NCI-H1417 treated with DMSO at 0.1 percent for 48 hours (cell line): ENCODE measurements at regions not wholly inside any gene's neighbourhood (a gene's known extent, or its start where the extent isn't known, plus 50 kb on each side); places are given as distances from the start of the nearest gene placed in this dataset.
"Not testable (repeated sequence)": the region's sequence is repeated elsewhere in the genome, so short reads cannot be mapped to it uniquely, and the experiment has no call there.

Experiments
- DNase-seq: peaks from one replicate; lab custom pipeline; 2025; lab: John Stamatoyannopoulos, UW

DNA sequence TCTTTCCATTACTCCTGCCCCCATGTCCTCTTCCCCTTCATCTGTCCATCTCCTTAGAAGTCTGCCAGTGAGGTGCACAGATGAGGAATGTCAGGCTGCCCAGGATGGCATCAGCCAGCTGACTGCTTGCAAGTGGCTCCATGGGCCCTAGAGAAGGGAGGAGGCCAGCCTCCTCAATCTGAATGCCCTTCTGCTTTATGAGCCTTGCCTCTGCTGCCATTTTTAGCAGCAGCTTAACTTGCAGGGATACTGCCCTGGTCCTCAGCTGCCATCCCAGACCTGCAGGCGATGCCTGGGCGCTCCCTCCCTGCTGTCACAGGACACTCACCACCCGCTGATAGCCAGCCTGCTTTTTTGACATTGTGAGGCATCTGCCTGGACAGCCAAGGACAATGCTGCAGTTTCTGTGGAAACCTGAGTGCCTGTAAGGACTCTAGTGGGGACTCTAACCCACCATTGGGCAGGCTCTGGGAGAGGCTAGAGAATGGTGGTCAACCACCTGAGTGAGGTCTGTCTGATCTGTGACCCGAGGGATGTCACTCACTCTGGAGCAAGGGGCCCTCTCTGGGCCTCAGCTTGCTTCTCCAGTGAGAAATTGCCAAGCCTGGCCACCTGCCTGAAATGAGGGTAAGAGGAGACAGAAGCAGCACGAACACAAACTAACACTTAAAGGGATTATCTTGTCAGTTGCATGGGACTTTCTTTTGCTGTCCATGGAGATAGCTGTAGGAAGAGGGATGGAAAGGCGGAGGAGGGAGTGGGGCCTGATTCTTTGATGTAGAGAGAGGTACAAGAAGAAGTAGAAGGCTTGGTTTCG lies 185.0 kb downstream of the MIS18A start:
- DNase-seq, result no peak

DNA sequence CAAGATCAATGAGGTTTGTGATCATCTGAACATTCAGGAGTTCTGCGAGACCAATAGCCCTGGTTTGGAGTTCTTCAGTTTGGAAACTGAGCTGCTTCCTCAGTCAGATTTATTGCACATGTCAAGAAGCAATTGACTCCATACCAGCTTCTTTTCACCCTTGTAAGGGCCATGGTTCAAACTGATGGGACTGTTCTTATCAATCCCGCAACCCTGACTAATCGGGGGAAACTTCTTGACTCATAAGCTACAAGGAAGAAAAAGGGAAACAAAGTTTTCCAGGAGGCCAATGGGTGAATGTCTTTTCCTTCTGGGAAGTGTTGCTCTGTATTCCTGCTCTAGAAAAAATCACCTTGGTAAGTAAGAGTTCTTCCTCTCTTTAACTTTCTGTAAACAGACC lies 187.9 kb downstream of the MIS18A start:
- no peak for DNase-seq

DNA sequence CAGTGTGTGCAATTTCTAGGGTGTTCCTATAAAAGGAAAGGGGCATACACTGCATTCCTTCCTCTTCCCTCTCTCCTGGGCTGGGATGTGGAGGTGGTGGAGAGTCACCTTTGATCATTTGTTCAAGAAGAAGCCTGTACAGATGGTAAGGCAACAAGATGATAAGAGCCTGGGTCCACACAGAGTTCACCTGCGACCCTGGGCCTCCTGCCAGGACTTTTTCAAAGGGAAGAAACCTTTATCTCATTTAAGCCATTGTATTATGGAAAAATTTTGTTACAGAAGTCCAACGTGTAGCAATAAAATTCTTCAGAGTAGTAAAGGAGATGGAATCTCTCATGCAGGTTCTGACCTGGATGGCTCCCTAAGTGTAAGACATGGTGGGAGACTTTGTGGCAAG lies 189.1 kb downstream of the MIS18A start:
- DNase-seq, result no peak

DNA sequence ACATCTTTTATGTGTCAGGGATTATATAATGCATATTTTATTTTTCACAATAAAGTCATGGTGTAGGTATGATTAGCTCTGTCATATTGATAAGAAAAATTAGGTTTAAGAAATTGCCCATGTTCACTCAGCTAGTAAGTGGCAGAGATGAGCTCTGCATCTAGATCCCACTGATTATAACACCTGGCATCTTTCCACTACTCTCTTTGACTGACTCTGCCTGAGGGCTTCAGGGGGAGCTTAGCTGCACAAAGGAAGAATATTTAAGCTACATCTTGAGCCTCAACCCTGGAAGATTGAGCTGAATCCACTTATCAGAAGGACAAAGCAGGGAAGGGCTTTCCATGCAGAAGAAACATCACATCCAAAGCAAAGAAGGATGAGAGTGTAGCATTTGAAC lies 190.4 kb downstream of the MIS18A start:
- no peak for DNase-seq

DNA sequence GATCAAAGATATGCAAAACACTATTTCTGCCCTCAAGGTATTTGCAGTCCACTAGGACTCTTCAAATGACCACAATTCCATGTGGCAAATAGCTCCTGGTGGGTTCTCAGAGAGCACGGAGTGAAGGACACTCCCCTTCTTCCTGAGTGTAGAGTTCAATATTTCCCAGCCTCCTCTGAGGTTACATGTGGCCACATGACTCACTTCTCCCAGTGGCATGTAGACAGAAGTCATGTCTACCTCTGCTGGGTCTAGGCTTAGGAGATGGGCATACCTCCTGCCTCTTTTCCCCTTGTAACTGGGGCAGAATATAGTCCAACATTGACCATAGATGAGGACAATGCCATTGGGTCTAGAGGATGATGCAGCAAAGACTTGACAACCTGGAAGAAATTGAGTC lies 191.4 kb downstream of the MIS18A start:
- no peak for DNase-seq

DNA sequence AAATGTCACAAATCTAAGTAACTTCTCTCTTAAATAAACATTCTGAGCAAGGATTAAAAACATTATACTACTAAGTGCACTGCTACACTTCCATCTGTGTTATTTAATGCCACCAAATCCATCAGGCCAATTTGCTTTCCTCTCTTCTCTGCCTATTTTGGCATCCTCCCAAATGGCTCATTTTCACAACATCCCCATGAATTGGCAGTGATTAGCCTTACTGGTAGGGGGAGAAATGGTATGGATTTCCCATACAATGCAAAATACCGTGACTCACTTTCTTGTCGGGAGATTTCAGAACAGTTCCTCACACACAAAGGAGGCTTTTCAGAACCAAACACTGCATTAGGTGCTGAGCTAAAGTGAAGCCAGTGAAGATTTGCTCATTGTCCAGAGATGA lies 195.7 kb downstream of the MIS18A start:
- DNase-seq, result no peak

DNA sequence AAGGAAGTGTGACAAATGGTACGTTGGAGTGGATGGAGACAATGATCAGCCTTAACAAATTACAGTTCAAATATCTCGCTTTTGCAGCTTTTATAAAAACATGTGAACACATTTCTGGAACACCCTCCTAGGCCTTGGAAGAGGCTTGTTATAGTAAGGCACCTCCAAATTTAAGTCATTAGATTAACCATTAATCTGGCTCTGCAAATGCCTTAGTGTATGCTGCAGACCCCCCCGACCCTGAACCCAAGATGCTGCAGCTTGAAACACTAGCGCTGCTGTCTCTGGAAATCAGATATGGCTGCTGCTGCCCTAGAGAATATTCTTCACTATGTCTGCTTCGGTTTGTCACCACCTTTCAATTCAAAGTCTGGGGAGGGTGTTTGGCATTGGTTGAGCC lies 196.4 kb downstream of the MIS18A start:
- DNase-seq, result no peak

DNA sequence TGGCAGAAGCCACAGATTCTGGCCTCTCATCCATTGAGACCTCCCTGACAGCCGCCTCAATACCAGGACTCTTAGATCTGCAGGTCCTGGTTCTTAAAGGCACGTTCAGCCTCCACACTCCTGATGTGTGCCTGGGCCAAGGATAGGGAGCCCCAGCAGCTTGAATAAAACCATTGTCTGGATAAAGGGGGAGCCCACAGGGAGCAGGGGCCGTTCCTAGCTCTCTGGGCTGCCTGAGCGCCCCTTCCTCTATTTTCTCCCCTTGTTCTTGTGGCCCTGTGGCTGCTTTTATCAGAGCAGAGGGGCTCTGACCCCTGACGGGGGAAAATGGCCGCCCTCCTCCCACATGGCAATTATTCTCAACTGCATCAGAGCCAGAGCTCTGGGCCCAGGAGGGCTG lies 200.8 kb downstream of the HUNK start:
- DNase-seq, result no peak

DNA sequence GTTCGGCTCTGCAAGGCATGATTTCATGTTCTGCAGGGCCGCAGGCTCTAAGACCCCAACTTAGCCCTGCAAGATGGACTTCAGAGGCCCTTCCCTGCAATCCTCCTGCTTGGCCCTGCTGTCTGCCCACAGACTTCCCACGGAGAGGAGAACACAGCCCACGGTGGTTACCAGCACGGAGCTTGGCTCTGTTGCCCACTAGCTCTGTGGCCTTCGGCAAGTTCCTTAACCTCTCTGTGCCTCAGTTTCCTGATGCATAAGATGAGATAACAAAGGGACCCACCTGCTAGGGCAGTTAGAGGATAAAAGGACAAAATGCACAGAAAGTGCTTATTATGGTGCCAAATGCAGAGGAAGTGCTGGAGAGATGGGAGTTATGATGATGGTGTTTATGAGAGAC lies 200.4 kb downstream of the HUNK start:
- no peak for DNase-seq

DNA sequence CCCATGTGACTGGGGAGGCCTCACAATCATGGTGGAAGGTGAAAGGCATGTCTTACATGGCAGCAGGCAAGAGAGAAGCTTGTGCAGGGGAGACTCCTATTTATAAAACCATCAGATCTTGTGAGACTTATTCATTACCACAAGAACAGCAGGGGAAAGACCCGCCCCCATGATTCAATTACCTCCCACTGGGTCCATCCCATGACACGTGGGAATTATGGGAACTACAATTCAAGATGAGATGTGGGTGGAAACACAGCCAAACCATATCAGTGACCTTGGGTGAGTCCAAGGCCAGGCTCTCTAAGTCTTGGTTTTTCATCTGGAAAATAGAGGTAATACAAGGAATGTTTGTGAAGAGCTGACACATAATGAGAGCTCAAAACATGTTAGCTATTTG lies 198.8 kb downstream of the HUNK start:
- not testable (repeated sequence) for DNase-seq

DNA sequence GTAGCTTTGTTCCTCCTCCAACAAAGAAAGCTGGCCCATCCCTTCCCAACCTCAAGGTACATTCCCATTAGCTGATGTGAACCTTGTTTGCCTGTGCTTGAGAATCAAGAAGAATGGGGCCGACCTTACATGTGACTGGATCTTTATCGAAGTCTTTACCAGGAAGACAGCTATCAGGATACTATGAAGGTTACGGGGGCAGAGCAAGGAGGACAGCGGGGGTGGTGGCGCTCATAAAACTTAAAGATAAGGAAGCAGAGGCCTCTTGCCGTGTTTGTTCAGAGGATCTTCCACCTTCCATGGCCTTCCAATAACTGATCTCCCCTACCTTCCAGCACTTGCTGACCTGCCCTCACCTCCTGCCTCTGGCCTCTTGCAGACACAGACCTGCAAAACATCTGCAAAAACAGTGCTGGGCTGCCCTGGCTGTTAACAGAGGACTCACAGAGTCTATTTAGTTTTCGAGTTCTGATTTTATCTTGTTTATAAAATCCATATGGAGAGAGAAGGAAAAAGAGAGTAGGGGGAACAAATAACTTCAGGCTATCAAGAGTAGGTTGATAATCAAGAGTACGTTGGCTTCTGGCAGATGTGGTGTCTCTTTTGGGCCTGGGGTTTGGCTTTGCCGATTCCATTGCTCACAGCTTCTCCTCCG lies 198.0 kb downstream of the HUNK start:
- DNase-seq, result no peak

DNA sequence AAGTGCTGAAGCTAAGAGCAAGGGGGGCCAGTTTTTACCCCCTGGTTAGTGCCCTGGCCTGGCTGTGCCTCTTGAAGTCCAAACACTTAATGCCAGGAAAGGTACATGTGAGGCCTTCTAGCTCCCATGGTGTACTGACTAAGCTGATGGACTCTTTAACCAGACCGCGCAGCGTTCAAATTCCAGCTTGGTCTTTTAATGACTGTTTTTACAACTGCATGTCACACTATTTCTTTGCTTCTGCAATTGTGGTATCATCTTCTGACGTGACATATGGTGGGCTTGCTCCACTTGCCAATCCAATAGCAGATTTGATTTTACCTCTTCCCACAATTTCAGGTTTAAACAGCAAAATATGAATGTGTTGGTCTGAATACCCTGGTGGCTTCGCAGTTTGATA lies 197.3 kb downstream of the HUNK start:
- DNase-seq, result no peak

DNA sequence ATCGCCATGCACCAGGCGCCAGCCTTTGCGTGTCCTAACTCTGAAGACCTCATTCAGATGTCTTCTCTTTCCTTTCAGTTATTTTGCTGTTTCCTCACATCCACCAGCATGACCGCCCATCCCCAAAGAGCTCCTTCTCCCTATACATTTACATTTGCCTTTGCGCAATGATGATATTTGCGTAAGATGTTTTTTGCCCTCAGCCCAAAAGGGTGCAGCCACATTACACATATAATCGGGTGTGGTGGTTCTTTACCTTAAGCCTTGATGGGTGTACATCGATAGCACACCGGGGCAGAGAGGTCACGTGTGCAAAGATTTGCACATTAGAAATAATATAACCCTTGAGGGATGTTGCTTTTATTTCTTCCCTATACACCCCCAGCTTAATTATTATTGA lies 192.8 kb downstream of the HUNK start:
- DNase-seq, result no peak

DNA sequence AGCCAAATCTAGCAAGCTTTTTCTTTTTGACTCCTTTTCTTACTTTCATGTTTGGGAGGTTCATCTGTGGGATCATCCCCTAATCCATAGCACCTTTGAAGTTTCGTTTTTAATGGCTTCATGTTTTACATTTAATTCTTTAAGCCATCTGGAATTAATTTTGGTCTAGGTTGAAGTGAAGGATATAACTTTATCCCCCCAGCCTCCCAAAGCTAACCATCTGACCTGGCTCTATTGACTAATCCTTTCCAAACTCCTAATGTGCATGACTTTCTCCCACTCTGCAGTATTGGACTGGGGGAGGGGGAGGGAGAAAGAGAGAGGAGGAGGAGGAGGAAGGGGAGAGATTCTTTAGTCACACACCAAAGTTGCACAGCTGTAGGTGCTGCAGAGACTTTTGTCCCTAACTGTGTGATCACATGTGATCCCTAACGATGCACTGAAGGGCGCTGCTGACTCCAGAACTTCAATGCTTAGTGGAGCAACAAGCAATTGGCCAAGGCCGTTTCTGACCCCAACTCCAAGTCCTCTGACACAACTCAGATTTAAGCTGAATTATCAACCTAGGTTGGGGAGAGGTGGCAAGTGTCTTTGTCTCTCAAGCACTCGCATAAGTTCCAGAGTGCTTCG lies 191.6 kb downstream of the HUNK start:
- DNase-seq, result no peak

DNA sequence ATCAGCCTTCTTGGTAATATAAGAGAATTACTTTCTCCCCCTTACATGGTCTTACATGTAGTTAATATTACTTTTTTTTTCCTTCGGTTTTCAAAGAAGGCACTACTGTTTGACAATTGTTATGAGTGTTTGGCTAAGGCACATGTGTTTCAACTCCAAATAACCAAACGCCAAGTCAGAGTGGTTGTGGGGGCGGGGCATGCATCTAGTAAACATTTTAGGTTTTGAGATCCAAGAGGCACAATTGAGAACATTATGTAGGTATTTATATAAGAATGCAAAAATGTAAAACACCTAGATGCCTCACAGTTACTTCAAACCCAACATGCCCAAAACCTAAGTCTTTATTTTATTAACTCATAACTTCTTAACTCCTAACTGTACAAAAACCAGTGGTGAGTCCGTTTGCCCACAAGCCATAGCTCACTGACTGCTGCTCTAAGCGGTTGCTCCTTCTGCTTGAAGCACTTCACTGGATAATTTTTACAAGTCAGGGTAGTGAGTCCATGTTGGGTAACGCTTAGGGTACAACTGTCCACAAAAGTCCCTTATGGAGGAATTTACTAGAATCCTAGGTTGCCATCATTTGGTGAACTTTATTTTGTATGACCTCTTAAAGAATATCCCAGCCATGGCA lies 189.9 kb downstream of the HUNK start:
- DNase-seq, result no peak

DNA sequence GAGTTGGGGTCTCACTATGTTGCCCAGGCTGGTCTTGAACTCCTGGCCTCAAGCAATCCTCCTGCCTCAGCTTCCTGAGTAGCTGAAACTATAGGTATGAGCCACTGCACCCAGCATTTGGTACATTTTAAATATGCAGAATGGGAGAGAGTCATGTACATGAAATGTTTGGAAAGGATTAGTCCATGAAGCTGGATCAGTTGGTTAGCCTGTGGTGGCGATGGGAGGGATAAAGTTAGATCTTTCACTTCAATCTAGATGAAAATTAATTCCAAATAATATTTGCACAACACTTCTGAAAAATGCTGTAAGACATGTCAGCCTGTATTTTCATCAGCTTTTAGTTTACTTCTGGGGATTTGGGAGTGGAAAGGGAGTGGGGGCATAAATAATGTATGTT lies 188.9 kb downstream of the HUNK start:
- no peak for DNase-seq

DNA sequence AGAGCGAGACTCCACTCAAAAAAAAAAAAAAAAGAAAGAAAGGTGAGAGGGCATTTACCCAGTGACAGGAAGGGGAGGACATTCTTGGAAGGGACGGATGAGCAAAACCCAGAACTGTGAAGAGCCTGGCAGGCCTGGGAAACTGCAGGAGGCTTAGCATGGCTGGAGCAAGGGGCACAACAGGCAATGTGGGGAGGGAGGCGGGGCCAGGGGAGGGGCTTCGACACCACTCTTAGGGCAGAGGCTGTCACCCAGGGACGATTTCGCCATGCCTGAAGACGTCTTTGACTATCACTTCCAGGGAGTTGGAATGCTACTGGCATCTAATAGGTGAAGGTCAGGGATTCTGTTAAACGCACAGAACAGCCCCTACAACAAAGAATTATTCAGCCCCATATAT lies 184.0 kb downstream of the HUNK start:
- no peak for DNase-seq

DNA sequence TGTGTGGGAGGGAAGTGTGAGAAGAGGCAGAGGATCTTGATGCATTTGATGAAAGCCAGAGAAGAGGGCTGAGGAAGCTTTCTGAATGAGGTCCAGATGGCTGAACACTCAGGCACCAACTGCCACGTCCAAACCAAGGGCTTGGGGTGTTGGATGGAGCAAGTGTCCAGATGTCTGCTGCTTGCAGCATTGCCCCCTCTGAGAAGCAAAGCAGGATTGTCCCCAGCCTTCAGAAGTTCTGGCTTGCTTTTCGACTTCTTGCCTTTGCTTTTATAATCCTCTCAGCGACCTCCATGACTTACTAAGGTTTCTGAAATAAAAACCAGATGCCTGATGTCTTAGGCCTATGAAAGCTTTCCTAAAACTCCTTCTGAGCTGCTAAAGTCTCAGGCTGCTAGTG lies 182.5 kb downstream of the HUNK start:
- DNase-seq, result no peak
